T1000 (cell line): ENCODE measurements at regions not wholly inside any gene's neighbourhood (a gene's known extent, or its start where the extent isn't known, plus 50 kb on each side); places are given as distances from the start of the nearest gene placed in this dataset.
"Not testable (repeated sequence)": the region's sequence is repeated elsewhere in the genome, so short reads cannot be mapped to it uniquely, and the experiment has no call there.

Experiments
- DNase-seq: peaks from one replicate; lab custom pipeline; 2025; ENCODE audit warnings: mixed read lengths; lab: John Stamatoyannopoulos, UW

DNA sequence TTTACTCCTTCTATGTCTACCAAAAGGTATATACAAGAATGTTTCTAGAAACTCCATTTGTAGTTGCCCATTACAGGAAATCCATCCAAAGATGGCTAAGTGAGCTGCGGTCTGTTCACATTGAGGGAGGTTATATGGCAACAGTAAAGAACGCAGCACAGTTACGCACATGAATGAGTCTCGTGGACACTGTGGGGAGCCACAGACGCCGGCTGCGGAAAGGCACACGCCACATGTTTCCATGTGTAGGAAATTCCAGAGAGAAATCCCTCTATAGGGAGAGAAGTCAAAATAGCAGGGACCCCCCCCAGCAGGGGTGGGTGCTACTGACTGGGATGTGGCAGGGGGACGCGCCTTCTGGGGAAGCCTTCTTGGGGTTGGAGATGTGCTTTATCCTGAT, 139.0 kb upstream of the NCOR2 start:
- no peak for DNase-seq

DNA sequence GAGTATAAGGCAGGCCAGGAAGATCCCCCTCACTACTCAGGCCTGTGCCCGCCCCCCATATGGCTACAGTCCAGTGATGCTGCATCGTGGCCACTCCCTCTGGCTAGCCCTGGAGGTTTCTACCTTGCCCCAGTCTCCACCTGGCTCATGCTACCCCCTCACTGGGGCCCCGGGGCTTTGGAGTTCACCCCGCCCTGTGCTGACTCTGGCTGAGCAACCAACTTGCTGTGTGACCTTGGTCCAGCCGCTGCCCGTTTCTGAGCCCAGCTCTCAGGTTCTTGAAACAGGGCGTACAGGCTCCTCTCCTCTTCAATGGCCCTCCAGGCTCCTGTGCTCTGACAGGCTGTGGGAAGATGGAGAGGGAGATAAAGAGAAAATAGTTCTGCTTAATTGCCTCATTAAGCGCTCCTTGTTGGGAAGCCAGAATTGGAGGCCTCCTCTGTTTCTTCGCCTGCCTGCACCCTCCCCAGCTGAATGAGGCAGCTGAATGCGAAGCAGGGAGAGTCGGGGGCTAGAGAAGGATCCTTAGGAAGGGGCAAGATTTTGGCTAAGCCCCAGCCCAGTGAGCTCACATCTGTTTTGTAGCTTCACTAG, 138.2 kb upstream of the NCOR2 start:
- no peak for DNase-seq

- DNase-seq: no peak
Measured at GRCh38 chr12:124704619-124705018, 137.2 kb upstream of the NCOR2 start.

- DNase-seq: no peak
Measured at GRCh38 chr12:124703856-124704255, 136.4 kb upstream of the NCOR2 start.

- DNase-seq: no peak
Measured at GRCh38 chr12:124702736-124703135, 135.3 kb upstream of the NCOR2 start.

DNA sequence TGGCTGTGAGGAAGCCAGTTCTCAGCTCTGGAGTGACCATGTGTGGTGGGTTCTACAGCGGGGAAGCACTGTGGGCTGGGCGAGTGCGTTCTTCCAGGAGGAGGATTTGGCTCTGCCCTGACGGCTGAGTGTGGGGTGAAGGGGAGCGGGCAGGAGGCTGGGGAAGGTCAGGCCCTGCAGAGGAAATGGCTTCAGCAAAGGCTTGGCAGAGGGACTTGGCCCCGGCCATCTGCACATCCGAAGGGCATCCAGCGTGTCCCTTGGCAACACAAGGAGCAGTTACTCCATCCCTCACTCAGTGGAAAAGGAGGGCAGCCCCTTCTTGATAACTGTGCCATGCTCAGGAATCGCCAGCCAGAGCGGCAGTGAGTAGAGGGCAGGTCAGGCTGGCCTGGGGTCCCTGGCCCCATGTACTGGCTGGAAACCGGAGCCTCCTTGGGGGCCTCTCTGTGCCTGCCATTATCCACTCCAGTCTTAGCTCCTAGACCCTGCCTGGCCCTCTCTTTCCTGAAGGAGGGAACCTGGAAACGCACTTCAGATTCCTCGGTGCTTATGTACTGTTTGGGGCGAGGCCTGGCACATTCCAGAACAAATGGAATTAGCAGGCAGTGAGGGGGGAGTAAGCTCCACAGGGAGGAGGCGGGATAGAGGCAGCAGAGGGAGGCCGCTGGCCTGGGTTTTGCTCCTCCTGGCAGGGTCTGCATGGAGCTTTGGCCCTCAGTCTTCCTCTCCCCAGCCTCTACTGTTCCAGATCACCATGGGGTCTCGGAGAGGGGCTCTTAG, 133.6 kb upstream of the NCOR2 start:
- DNase-seq: no peak

GRCh38 chr12:124699909-124700308, 132.5 kb upstream of the NCOR2 start:
- no peak for DNase-seq

DNA sequence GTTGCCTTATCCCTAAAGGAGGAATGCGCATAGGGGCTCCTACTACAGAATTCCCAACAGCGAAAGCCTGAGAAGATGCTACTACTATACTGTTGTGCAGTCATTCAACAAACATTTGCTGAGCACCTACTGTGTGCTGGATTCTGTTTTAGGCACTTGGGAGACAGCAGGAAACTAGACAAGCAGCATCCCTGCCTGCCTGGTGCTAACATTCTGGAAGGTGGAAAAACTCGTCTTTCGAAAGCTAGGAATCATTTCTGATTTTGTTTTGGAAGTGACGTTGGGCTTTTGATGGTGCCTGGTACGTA, 131.5 kb upstream of the NCOR2 start:
- no peak for DNase-seq

- DNase-seq: no peak
Measured at GRCh38 chr12:124698211-124698997, 131.0 kb upstream of the NCOR2 start.

GRCh38 chr12:124697722-124698121, 130.3 kb upstream of the NCOR2 start:
- not testable (repeated sequence) for DNase-seq

GRCh38 chr12:124696693-124697476, 129.5 kb upstream of the NCOR2 start:
- no peak for DNase-seq

- DNase-seq: no peak
Measured at GRCh38 chr12:124695861-124696260, 128.4 kb upstream of the NCOR2 start.

DNA sequence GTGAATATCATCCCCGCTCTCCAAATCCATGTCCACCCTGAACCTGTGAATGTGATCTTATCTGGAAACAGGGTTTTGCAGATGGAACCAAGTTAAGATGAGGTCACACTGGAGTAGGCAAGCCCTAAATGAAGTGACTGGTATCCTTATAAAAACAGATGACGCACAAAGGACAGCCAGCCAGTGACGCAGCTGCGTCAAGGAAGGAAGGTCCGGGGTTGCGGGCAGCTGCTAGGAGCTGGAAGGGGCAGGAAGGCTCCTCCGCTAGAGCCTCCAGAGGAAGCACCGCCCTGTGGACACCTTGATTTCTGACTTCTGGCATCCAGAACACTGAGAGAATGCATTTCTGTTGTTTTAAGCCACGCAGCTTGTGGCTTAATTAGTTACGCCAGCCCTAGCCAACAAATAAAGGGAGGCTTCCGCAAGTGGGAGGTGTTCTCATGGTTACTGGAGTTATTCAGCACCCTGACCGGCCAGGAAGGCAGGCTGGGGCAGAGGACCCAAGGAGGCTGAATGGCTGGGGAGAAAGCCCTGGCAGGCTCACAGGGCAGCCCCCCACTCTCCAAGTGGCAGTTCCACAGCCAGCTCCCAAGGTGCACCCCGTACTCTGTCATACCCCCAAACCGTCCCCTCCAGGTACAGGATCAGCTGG, 127.6 kb upstream of the NCOR2 start:
- peak; percentile 59 for DNase-seq

GRCh38 chr12:124694250-124694649, 126.8 kb upstream of the NCOR2 start:
- no peak for DNase-seq

- no peak for DNase-seq
Measured at GRCh38 chr12:124693111-124693723, 125.8 kb upstream of the NCOR2 start.

DNA sequence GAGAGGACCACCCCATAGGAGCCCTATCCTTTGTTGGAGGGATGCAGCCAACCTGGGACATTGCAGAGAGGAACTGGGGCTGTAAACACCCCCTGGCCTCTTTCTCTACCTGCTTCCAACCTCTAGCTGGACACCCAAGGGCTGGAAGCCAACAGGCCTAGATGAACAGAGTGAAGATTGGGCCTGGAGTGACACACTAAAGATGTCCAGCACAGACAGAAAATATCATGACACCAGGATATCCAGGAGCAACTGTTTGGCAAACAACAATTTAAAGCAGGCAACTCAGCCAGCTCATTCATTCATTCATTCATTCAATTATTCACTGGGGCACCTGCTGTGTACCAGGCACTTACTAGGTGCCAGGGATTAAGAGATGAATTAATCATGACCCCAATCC, 125.0 kb upstream of the NCOR2 start:
- no peak for DNase-seq

- DNase-seq: no peak
Measured at GRCh38 chr12:124691429-124691828, 124.0 kb upstream of the NCOR2 start.

- no peak for DNase-seq
Measured at GRCh38 chr12:124689631-124690030, 122.2 kb upstream of the NCOR2 start.

DNA sequence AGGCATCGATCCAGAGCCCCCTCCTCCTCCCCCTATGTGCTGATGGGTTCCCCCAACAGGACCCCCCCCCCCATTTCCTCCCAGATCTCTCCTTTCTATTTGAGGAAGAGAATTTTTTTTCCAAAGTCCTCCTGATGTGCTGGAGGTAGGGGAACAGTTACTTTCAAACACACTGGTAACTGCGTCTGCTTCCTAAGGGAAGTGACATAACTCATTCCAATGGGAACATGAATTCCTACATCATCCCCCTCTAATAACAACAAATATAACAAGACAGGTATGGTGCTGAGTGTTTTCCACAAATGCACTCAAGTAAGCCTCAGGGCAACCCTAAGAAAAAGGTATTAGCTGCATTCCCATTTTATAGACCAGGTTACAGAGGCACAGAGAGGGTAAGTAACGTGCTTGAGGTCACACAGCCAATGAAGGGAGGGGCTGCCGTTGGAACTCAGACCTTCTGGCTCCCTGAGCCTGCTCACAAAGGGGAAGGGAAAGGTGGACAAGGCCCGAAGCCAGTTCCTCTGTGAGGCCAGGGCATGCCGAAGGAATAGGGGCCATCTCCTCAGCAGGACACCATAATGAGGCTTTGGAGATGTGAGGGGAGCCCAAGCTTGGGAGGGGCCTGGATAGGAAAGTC, 121.1 kb upstream of the NCOR2 start:
- no peak for DNase-seq

DNA sequence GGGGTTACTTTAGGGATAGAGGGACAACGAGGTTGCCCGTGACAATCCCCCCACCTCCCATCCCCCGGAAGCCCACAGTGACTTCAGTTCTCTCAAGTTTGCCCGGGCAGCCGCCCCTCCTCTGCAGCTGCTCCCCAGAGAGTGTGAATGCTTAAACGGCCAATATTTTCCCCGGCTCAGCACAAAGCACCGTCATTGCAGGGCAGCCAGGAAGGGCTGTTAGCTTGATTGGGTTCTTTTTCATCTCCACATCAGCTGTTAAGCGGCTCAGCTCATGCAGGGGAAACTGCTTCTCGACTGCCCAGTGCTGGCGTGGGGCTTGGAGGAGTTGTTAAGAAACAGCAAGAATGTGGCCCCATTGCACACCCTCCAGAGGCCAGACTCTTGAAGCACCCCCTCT, 120.5 kb upstream of the NCOR2 start:
- no peak for DNase-seq
